ENCODE measurements at regions not wholly inside any gene's neighbourhood (a gene's known extent, or its start where the extent isn't known, plus 50 kb on each side); places are given as distances from the start of the nearest gene placed in this dataset.

GRCh38 chr2:37869771-37870170 lies 55.3 kb upstream of the RMDN2 start:
- H3K27ac ChIP-seq (ENCODE audit: low read depth, low read length): no peak overlapping the region
- H3K4me3 ChIP-seq (ENCODE audit: low read length): no peak overlapping the region
- H3K27me3 ChIP-seq (ENCODE audit: insufficient read depth, low read length): 0 out of 2 replicates have a peak, but pooled peaks cover 5% of the 10 kb centered on the region
- WGBS: 93% methylated on average over 1 of the region's 1 CpG
- no peaks in the 10 kb centered on the region for H3K36me3 ChIP-seq (ENCODE audit: insufficient read depth, low read length)
- peaks cover 5% of the 10 kb centered on the region; the same call in 1 of the 2 replicates for H3K4me1 ChIP-seq (ENCODE audit: insufficient read depth, low read length)
- H3K9me3 ChIP-seq (ENCODE audit: insufficient read depth, low read depth, low read length): no peaks in the 10 kb centered on the region
- H3K9ac ChIP-seq (ENCODE audit: low read depth, low read length): no peak overlapping the region

- Histone ChIP-seq H3K9me3 (ENCODE audit: insufficient read depth, low read depth, low read length) (no peaks in the 10 kb centered on the region), H3K9ac (ENCODE audit: low read depth, low read length) (no peak overlapping the region), H3K36me3 (ENCODE audit: insufficient read depth, low read length) (no peaks in the 10 kb centered on the region), H3K4me1 (ENCODE audit: insufficient read depth, low read length) (peaks cover 5% of the 10 kb centered on the region; the same call in 1 of the 2 replicates), H3K27me3 (ENCODE audit: insufficient read depth, low read length) (0 out of 2 replicates have a peak, but pooled peaks cover 6% of the 10 kb centered on the region), H3K4me3 (ENCODE audit: low read length) (no peak overlapping the region), H3K27ac (ENCODE audit: low read depth, low read length) (no peak overlapping the region)
- 89% methylated on average over 4 of the region's 4 CpGs for WGBS
Observed at GRCh38 chr2:37870829-37871228, 54.3 kb upstream of the RMDN2 start.

GRCh38 chr2:37871456-37872191 lies 53.5 kb upstream of the RMDN2 start:
- WGBS: 93% methylated on average over 4 of the region's 7 CpGs
- no peak overlapping the region for H3K27ac ChIP-seq (ENCODE audit: low read depth, low read length)
- H3K9me3 ChIP-seq (ENCODE audit: insufficient read depth, low read depth, low read length): no peaks in the 10 kb centered on the region
- H3K4me1 ChIP-seq (ENCODE audit: insufficient read depth, low read length): peaks cover 5% of the 10 kb centered on the region; the same call in 1 of the 2 replicates
- H3K27me3 ChIP-seq (ENCODE audit: insufficient read depth, low read length): 0 out of 2 replicates have a peak, but pooled peaks cover 6% of the 10 kb centered on the region
- no peak overlapping the region for H3K9ac ChIP-seq (ENCODE audit: low read depth, low read length)
- no peaks in the 10 kb centered on the region for H3K36me3 ChIP-seq (ENCODE audit: insufficient read depth, low read length)
- no peak overlapping the region for H3K4me3 ChIP-seq (ENCODE audit: low read length)

- peaks cover 9% of the 10 kb centered on the region for H3K4me1 ChIP-seq (ENCODE audit: insufficient read depth, low read length)
- WGBS: 89% methylated on average over 5 of the region's 5 CpGs
- 0 out of 2 replicates have a peak, but pooled peaks cover 6% of the 10 kb centered on the region for H3K27me3 ChIP-seq (ENCODE audit: insufficient read depth, low read length)
- H3K9ac ChIP-seq (ENCODE audit: low read depth, low read length): no peak overlapping the region
- no peak overlapping the region for H3K4me3 ChIP-seq (ENCODE audit: low read length)
- no peaks in the 10 kb centered on the region for H3K36me3 ChIP-seq (ENCODE audit: insufficient read depth, low read length)
- H3K9me3 ChIP-seq (ENCODE audit: insufficient read depth, low read depth, low read length): no peaks in the 10 kb centered on the region
- H3K27ac ChIP-seq (ENCODE audit: low read depth, low read length): no peak overlapping the region
Observed at GRCh38 chr2:37872192-37872750, 52.8 kb upstream of the RMDN2 start.

GRCh38 chr2:37873229-37873628 lies 51.9 kb upstream of the RMDN2 start:
- no peak overlapping the region for H3K9ac ChIP-seq (ENCODE audit: low read depth, low read length)
- H3K4me3 ChIP-seq (ENCODE audit: low read length): no peak overlapping the region
- H3K36me3 ChIP-seq (ENCODE audit: insufficient read depth, low read length): no peaks in the 10 kb centered on the region
- H3K9me3 ChIP-seq (ENCODE audit: insufficient read depth, low read depth, low read length): no peaks in the 10 kb centered on the region
- 69% methylated on average over 3 of the region's 3 CpGs for WGBS
- 0 out of 2 replicates have a peak, but pooled peaks cover 6% of the 10 kb centered on the region for H3K27me3 ChIP-seq (ENCODE audit: insufficient read depth, low read length)
- H3K27ac ChIP-seq (ENCODE audit: low read depth, low read length): no peak overlapping the region
- H3K4me1 ChIP-seq (ENCODE audit: insufficient read depth, low read length): peaks cover 10% of the 10 kb centered on the region

- Histone ChIP-seq H3K9me3 (ENCODE audit: insufficient read depth, low read depth, low read length) (no peaks in the 10 kb centered on the region), H3K4me1 (ENCODE audit: insufficient read depth, low read length) (peaks cover 10% of the 10 kb centered on the region), H3K9ac (ENCODE audit: low read depth, low read length) (no peak overlapping the region), H3K36me3 (ENCODE audit: insufficient read depth, low read length) (no peaks in the 10 kb centered on the region), H3K27me3 (ENCODE audit: insufficient read depth, low read length) (0 out of 2 replicates have a peak, but pooled peaks cover 6% of the 10 kb centered on the region), H3K4me3 (ENCODE audit: low read length) (no peak overlapping the region), H3K27ac (ENCODE audit: low read depth, low read length) (no peak overlapping the region)
- WGBS: 94% methylated on average over 7 of the region's 7 CpGs
Observed at GRCh38 chr2:37873749-37874330, 51.2 kb upstream of the RMDN2 start.

- 0 out of 2 replicates have a peak, but pooled peaks cover 6% of the 10 kb centered on the region for H3K27me3 ChIP-seq (ENCODE audit: insufficient read depth, low read length)
- H3K4me3 ChIP-seq (ENCODE audit: low read length): no peak overlapping the region
- H3K4me1 ChIP-seq (ENCODE audit: insufficient read depth, low read length): peaks cover 10% of the 10 kb centered on the region
- H3K9ac ChIP-seq (ENCODE audit: low read depth, low read length): no peak overlapping the region
- no peaks in the 10 kb centered on the region for H3K36me3 ChIP-seq (ENCODE audit: insufficient read depth, low read length)
- 93% methylated on average over 7 of the region's 7 CpGs for WGBS
- no peaks in the 10 kb centered on the region for H3K9me3 ChIP-seq (ENCODE audit: insufficient read depth, low read depth, low read length)
- no peak overlapping the region for H3K27ac ChIP-seq (ENCODE audit: low read depth, low read length)
Observed at GRCh38 chr2:37874470-37874869, 50.6 kb upstream of the RMDN2 start.

All from HUES64 (cell line).